GM12873 (cell line): ENCODE measurements at regions not wholly inside any gene's neighbourhood (a gene's known extent, or its start where the extent isn't known, plus 50 kb on each side); places are given as distances from the start of the nearest gene placed in this dataset.

Experiments
- TF ChIP-seq, protein P1 (sequence below): IDR thresholded peaks from 2 replicates; pipeline ENCODE4 v1.5.1; 2012; ENCODE audit warnings: low read depth, mild to moderate bottlenecking, moderate library complexity, low read length, control low read depth; ENCODE audit not compliant: insufficient read depth; ENCODE audit errors: missing control alignments

DNA sequence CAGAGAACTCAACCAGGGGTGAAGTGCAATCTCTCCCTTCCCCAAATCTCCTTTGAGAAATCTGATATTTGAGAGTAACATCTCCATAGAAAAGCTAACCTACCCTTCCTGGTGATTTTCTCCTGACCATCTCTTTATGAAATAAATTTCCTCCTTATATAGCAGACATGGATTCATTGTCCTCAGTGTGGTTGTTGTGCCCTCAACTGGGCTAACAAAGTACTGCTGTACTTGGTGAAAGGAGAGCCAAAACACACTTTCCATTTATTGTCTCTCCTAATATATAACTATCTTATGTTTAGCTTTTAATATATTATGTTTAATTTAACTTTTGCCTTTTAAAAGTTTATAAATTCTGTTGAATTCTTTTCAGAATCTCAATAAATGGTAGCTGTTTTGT, 65.1 kb upstream of the SLCO1B1 start:
- TF ChIP-seq, protein P1, sequence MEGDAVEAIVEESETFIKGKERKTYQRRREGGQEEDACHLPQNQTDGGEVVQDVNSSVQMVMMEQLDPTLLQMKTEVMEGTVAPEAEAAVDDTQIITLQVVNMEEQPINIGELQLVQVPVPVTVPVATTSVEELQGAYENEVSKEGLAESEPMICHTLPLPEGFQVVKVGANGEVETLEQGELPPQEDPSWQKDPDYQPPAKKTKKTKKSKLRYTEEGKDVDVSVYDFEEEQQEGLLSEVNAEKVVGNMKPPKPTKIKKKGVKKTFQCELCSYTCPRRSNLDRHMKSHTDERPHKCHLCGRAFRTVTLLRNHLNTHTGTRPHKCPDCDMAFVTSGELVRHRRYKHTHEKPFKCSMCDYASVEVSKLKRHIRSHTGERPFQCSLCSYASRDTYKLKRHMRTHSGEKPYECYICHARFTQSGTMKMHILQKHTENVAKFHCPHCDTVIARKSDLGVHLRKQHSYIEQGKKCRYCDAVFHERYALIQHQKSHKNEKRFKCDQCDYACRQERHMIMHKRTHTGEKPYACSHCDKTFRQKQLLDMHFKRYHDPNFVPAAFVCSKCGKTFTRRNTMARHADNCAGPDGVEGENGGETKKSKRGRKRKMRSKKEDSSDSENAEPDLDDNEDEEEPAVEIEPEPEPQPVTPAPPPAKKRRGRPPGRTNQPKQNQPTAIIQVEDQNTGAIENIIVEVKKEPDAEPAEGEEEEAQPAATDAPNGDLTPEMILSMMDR = peak; percentile 23

- TF ChIP-seq, protein P1 = no peak
Observed at GRCh38 chr12:21073129-21073528, 57.9 kb upstream of the SLCO1B1 start.

DNA sequence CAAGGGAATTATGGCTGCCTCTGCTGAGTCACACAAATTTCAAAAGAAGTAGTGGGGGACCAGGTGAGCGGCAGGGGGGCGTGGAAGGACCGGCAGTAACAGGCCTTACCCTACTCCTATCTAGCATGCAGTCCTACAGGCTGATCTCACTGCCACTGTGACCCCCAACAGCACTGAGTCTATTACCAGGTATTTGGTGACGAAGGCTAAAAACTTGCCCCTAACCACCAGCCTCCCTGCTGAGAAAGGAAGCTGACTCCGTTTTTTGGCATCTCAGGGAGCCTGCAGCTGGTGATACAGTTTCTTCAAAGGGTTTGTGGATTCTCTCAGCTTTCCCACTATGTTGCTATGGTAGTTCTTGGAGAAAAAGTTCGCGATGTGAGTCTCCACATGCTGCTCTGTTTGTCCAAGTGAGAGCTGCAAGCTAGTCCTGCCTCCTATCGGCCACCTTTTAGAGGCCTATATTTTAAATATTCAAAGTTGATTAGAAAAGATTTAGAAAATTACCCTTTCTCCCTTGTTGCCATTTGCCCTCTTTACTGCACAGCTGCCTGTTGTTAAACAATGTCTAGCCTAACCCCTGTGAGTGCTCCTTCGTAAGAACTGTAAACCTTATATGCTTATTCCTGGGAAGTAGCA, 57.1 kb upstream of the SLCO1B1 start:
- TF ChIP-seq, protein P1 = no peak
